ENCODE measurements at regions not wholly inside any gene's neighbourhood (a gene's known extent, or its start where the extent isn't known, plus 50 kb on each side); places are given as distances from the start of the nearest gene placed in this dataset.

DNA sequence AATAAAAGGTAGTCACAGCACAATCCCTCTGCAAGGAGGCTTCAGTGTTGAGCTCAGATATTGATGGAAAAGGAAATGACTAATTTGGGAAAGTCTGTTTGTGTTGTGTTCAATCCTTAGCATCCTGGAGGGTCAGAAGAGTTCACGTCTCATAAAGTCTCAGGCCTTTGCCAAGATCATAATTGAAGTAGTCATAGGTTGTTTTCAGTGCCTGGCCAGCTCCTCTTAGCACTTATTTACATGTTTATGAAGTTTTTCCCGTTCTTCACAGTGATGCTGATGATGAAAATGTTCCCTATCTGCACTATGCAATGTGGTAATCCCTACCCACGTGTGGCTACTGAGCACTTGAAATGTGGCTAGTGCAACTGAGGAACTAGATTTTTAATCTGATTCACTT lies 61.6 kb upstream of the TGFBR2 start:
- Mint-ChIP-seq H3K9me3 (peaks cover 4% of the 10 kb centered on the region), H3K36me3 (ENCODE audit: low read depth) (no peaks in the 10 kb centered on the region), H3K27ac (no peak overlapping the region), H3K4me3 (no peak overlapping the region), H3K27me3 (ENCODE audit: low read depth) (no peaks in the 10 kb centered on the region), H3K4me1 (ENCODE audit: low read depth) (no peaks in the 10 kb centered on the region)
- no peak for DNase-seq (ENCODE audit: low spot score)

DNA sequence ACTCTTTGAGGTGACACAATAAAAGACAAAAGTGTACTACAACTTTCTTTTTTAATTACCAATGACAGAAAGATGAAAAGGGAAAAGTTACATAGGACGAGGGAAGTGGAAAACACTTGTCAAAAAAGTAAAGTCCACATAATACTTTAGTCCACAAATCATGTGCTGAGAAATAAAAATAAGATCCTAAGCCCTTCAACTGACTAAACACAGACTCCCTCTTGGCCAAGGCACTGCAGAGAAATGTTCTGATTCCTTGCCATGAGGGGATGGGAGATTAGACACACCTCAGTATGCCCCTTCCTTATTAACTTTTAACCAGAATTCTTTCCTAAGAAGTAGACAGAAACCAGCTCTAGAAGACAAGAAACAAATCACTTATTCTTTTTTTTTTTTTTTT lies 59.5 kb upstream of the TGFBR2 start:
- Mint-ChIP-seq H3K27ac (no peak overlapping the region), H3K36me3 (ENCODE audit: low read depth) (no peaks in the 10 kb centered on the region), H3K4me1 (ENCODE audit: low read depth) (no peaks in the 10 kb centered on the region), H3K4me3 (no peak overlapping the region), H3K27me3 (ENCODE audit: low read depth) (no peaks in the 10 kb centered on the region), H3K9me3 (peaks cover 4% of the 10 kb centered on the region)
- no peak for DNase-seq (ENCODE audit: low spot score)

DNA sequence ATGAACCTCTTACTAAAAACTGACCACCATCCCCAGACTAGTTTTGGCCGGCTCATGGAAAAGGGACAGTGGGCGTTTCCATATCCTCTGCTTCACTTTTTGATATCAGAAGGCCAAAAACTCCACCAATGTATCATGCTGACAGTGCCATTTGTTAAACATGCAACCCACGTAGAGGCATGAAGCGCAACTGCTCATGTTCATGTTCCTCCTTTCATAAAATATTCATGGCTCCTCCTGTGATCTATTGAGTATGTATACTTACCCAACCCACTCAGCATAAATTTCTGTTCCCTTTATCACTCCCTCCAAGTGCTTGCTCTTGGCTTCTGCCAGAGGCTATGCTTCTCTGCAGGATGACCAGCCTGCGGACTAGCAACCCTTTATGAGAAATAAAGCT lies 58.7 kb upstream of the TGFBR2 start:
- no peaks in the 10 kb centered on the region for H3K4me1 Mint-ChIP-seq (ENCODE audit: low read depth)
- no peaks in the 10 kb centered on the region for H3K36me3 Mint-ChIP-seq (ENCODE audit: low read depth)
- no peak overlapping the region for H3K27ac Mint-ChIP-seq
- no peak overlapping the region for H3K4me3 Mint-ChIP-seq
- no peaks in the 10 kb centered on the region for H3K27me3 Mint-ChIP-seq (ENCODE audit: low read depth)
- no peak for DNase-seq (ENCODE audit: low spot score)
- H3K9me3 Mint-ChIP-seq = no peaks in the 10 kb centered on the region

DNA sequence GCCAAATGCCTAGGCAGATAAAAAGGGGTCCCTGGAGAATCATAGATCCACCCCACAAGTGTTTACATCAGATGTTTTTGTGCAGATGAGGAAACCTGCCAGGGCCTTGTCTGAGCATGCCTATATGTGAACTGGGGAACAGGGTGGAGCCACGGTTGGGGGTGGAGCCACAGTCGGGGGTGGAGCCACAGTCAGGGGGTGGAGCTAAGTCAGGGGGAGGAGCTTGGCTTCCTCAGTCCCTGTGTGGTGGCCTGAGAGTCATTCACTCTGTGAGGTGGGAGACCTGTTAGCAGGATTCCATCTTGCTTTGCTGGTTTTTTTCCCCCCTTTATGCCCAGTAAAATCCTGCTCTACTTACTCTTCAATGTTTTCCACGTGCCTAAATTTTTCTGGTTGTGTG lies 57.8 kb upstream of the TGFBR2 start:
- Mint-ChIP-seq H3K27me3 (ENCODE audit: low read depth) (no peaks in the 10 kb centered on the region), H3K27ac (no peak overlapping the region), H3K4me1 (ENCODE audit: low read depth) (no peaks in the 10 kb centered on the region), H3K36me3 (ENCODE audit: low read depth) (no peaks in the 10 kb centered on the region), H3K9me3 (no peaks in the 10 kb centered on the region), H3K4me3 (no peak overlapping the region)
- no peak for DNase-seq (ENCODE audit: low spot score)

DNA sequence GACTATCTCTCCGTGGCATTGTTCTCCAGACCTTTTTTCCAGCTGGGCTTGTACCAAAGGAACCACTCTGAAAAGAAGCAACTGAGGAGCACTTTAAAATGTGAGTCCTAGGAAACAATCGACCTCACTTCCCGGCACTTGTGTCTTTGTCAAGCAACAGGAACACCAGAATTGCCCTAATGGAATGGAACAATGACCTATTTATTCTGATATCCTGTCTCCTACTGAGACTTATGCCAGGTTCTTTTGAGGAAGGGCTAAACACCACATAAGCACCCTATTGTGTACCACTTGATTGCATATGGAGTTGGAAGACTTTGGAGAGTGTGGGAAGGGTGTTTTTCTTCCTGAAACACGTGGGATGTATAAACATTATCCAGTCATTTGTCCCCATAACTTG lies 56.8 kb upstream of the TGFBR2 start:
- Mint-ChIP-seq H3K36me3 (ENCODE audit: low read depth) (no peaks in the 10 kb centered on the region), H3K27me3 (ENCODE audit: low read depth) (no peaks in the 10 kb centered on the region)
- no peak for DNase-seq (ENCODE audit: low spot score)

GRCh38 chr3:30550246-30550645 lies 56.2 kb upstream of the TGFBR2 start:
- H3K4me3 Mint-ChIP-seq = no peak overlapping the region
- H3K9me3 Mint-ChIP-seq = no peaks in the 10 kb centered on the region
- H3K4me1 Mint-ChIP-seq (ENCODE audit: low read depth) = no peaks in the 10 kb centered on the region
- no peaks in the 10 kb centered on the region for H3K36me3 Mint-ChIP-seq (ENCODE audit: low read depth)
- H3K27me3 Mint-ChIP-seq (ENCODE audit: low read depth) = no peaks in the 10 kb centered on the region
- no peak overlapping the region for H3K27ac Mint-ChIP-seq
- DNase-seq (ENCODE audit: low spot score) = no peak

More for the DNA sequence above, 56.8 kb upstream of the TGFBR2 start:
- no peaks in the 10 kb centered on the region for H3K4me1 Mint-ChIP-seq (ENCODE audit: low read depth)
- no peaks in the 10 kb centered on the region for H3K9me3 Mint-ChIP-seq
- no peak overlapping the region for H3K4me3 Mint-ChIP-seq
- H3K27ac Mint-ChIP-seq = no peak overlapping the region

DNA sequence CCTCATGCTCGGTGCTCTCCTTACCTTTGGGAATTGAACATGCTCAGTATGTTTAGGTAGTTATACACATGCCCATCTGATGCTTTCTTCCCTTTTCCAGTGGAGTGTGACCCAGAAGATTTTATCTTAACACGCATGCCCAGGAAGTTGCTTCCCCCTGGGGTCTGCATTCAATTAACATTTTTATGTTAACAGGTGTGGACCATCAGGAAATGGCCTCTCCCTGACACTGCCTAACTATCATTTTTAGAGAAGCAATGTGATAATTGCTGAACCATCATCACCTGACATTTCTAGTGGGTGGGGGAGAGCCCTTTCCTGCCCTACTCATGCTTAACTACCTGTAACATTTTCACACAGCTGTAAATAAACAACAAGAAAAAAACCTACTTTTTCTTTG lies 55.1 kb upstream of the TGFBR2 start:
- no peak for DNase-seq (ENCODE audit: low spot score)
- Mint-ChIP-seq H3K4me3 (no peak overlapping the region), H3K27ac (no peak overlapping the region), H3K4me1 (ENCODE audit: low read depth) (no peaks in the 10 kb centered on the region), H3K36me3 (ENCODE audit: low read depth) (peaks cover 1% of the 10 kb centered on the region), H3K9me3 (no peaks in the 10 kb centered on the region), H3K27me3 (ENCODE audit: low read depth) (no peaks in the 10 kb centered on the region)

DNA sequence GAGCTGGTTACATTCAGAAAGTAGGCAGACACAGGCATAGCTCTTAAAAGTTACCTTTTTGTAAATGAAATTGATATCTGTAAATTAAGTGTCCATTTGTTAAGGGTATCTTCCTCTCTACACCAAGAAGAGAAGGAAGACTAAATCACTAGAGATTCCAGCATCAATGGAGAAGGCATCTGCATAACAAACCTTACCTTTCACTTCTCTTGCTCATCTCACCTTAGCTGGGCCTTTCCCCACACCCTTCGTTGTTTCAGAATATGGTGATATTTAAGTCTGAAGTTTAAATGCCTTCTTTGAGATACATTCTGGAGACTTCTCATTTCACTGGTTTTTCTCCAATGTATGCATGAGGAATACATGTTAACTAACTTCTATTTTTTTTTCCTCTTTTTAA lies 54.5 kb upstream of the TGFBR2 start:
- Mint-ChIP-seq H3K4me3 (no peak overlapping the region), H3K9me3 (no peaks in the 10 kb centered on the region), H3K4me1 (ENCODE audit: low read depth) (no peaks in the 10 kb centered on the region), H3K27me3 (ENCODE audit: low read depth) (no peaks in the 10 kb centered on the region), H3K36me3 (ENCODE audit: low read depth) (peaks cover 1% of the 10 kb centered on the region), H3K27ac (no peak overlapping the region)
- DNase-seq (ENCODE audit: low spot score) = no peak

- H3K27ac Mint-ChIP-seq = no peak overlapping the region
- no peaks in the 10 kb centered on the region for H3K27me3 Mint-ChIP-seq (ENCODE audit: low read depth)
- H3K9me3 Mint-ChIP-seq = no peaks in the 10 kb centered on the region
- DNase-seq (ENCODE audit: low spot score) = no peak
- no peaks in the 10 kb centered on the region for H3K4me1 Mint-ChIP-seq (ENCODE audit: low read depth)
- H3K36me3 Mint-ChIP-seq (ENCODE audit: low read depth) = peaks cover 1% of the 10 kb centered on the region
- no peak overlapping the region for H3K4me3 Mint-ChIP-seq
Observed at GRCh38 chr3:30553641-30554316, 52.6 kb upstream of the TGFBR2 start.

DNA sequence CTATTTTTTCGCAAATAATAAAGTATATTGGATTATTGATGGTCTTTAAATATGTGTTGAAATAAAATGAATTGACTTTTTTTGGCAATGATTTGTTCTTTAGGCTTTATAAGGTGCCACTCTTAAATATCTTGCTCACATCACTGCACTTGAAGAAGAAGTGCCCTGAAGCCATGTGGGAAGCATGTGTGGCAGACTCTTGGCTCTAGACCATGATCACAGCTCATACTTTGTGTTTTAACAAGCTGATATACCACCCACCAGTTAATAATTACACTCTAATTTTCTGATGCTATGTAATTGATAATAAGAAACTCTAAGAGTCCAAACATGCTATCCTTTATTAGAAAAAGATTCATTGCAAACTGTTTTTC lies 52.1 kb upstream of the TGFBR2 start:
- peaks cover 1% of the 10 kb centered on the region for H3K36me3 Mint-ChIP-seq (ENCODE audit: low read depth)

DNA sequence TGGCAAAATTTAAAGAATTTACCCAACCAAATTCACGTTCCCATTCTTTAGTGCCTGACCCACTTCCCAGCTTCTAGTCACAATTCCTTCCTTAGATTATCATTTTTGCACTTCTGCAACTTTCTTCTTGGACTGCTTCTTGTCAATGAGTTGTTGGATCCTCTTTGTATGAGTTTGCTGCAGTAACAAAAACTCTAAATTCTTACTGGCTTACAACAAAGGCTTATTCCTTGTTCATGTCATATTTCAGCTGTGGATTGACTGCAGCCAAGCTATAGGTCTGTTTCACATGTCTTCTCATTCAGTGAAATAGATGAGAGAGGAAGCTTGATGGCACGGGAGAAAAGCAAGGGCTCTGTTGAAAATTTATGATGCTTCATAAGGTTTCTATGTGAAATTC lies 50.4 kb upstream of the TGFBR2 start:
- no peak overlapping the region for H3K27ac Mint-ChIP-seq
- no peaks in the 10 kb centered on the region for H3K4me1 Mint-ChIP-seq (ENCODE audit: low read depth)
- H3K4me3 Mint-ChIP-seq = no peak overlapping the region
- DNase-seq (ENCODE audit: low spot score) = no peak
- no peaks in the 10 kb centered on the region for H3K27me3 Mint-ChIP-seq (ENCODE audit: low read depth)
- H3K9me3 Mint-ChIP-seq = no peaks in the 10 kb centered on the region
- peaks cover 1% of the 10 kb centered on the region for H3K36me3 Mint-ChIP-seq (ENCODE audit: low read depth)

More for the DNA sequence above, 52.1 kb upstream of the TGFBR2 start:
- no peaks in the 10 kb centered on the region for H3K27me3 Mint-ChIP-seq (ENCODE audit: low read depth)
- no peaks in the 10 kb centered on the region for H3K4me1 Mint-ChIP-seq (ENCODE audit: low read depth)
- no peak overlapping the region for H3K4me3 Mint-ChIP-seq
- H3K27ac Mint-ChIP-seq = no peak overlapping the region
- H3K9me3 Mint-ChIP-seq = no peaks in the 10 kb centered on the region
- no peak for DNase-seq (ENCODE audit: low spot score)

Measured in T-helper 2 cell treated with Interferon-gamma antibody and Interleukin-4, amounts not matched to agents 5 μg/mL and 100 μg/mL, for 36 hours (primary cell).